ENCODE measurements at regions not wholly inside any gene's neighbourhood (a gene's known extent, or its start where the extent isn't known, plus 50 kb on each side); places are given as distances from the start of the nearest gene placed in this dataset.

DNA sequence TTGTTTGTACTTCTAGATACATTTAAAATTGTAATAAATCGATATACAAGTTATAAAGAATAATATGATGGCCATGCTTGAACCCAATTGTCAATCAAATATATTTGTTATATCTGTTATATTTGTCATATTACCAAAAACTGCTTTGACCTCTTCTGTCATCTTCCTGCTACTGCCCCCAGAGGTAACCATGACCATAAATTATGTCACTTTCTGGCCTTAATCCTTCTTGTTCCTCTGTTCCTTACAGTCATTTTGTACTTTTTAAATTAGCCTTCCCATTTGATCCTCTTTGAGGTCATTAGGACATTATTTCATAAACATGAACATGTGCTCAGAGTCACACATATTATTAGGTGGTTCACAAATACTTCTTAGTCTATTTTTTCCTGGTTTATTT lies 124.7 kb downstream of the HFE start:
- Mint-ChIP-seq H3K27me3 (ENCODE audit: unreplicated experiment) (peaks cover 7% of the 10 kb centered on the region), H3K4me1 (ENCODE audit: unreplicated experiment) (peaks cover 10% of the 10 kb centered on the region), H3K9me3 (ENCODE audit: unreplicated experiment) (no peaks in the 10 kb centered on the region), H3K4me3 (ENCODE audit: unreplicated experiment) (no peak overlapping the region), H3K27ac (ENCODE audit: unreplicated experiment) (no peak overlapping the region), H3K36me3 (ENCODE audit: low read depth, unreplicated experiment) (no peaks in the 10 kb centered on the region)
- TF ChIP-seq, protein P1, sequence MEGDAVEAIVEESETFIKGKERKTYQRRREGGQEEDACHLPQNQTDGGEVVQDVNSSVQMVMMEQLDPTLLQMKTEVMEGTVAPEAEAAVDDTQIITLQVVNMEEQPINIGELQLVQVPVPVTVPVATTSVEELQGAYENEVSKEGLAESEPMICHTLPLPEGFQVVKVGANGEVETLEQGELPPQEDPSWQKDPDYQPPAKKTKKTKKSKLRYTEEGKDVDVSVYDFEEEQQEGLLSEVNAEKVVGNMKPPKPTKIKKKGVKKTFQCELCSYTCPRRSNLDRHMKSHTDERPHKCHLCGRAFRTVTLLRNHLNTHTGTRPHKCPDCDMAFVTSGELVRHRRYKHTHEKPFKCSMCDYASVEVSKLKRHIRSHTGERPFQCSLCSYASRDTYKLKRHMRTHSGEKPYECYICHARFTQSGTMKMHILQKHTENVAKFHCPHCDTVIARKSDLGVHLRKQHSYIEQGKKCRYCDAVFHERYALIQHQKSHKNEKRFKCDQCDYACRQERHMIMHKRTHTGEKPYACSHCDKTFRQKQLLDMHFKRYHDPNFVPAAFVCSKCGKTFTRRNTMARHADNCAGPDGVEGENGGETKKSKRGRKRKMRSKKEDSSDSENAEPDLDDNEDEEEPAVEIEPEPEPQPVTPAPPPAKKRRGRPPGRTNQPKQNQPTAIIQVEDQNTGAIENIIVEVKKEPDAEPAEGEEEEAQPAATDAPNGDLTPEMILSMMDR (IDR thresholded peaks at IDR 0.05; ENCODE audit: unreplicated experiment), result no peak
- DNase-seq (ENCODE audit: low spot score), result no peak

DNA sequence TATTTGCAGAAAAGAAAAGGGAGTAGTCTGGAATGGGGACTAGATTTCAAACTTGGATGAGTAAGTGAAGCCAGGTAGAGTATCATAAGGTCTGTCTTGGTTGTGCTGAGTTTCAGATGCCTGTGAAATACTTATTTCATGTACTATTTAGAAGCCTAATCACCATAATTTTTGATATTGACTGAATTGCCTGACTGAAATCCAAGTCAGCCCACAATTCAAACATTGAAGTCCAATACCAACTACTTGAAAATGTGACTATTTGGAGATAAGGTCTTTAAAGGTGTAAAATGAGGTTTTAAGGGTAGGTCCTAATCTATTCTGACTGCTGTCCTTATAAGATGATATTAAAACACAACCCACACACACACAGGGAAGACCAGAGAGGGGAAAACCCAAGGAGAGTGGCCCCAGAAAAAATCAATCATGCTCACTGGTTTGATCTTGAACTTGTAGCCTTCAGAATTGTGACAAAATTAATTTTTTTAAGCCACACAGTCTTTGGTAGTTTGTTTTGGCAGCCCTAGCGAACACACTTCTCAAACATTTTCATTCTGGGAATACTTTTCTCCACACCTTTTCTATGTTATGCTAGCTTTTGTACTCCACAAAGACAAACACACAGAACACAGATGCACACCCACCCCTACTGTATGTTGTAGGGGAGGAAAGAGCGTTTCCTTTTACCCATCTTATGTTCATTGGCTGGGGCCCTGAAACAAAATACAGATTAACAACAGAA lies 126.3 kb downstream of the HFE start:
- TF ChIP-seq, protein P1 (IDR thresholded peaks at IDR 0.05; ENCODE audit: unreplicated experiment), result no peak
- peaks cover 7% of the 10 kb centered on the region for H3K4me1 Mint-ChIP-seq (ENCODE audit: unreplicated experiment)
- peak overlapping the region; percentile 57 for H3K4me3 Mint-ChIP-seq (ENCODE audit: unreplicated experiment)

DNA sequence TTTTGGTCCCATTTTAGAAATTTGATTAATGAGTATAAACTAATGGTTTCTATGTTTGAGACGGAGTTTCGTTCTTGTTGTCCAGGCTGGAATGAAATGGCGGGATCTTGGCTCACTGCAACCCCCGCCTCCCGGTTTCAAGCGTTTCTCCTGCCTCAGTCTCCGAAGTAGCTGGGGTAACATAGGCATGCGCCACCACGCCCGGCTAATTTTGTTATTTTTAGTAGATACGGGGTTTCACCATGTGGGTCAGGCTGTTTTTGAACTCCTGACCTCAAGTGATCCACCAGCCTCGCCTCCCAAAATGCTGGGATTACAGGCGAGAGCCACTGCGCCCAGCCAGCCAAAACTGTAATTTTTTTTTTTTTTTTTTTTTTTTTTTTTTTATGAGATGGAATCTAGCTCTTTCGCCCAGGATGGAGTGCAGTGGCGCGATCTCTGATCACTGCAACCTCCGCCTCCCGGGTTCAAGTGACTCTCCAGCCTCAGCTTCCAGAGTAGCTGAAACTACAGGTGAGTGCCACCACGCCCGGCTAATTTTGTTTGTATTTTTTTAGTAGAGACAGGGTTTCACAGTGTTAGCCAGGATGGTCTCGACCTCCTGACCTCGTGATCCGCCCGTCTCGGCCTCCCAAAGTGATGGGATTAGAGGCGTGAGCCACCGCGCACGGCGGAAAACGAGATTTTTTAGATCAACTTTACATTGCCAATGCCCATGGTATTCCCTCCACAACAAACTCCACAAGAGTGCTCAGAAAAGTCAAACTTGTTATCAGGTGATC lies 127.8 kb downstream of the HFE start:
- Mint-ChIP-seq H3K27ac (ENCODE audit: unreplicated experiment) (peak overlapping the region; percentile 64), H3K27me3 (ENCODE audit: unreplicated experiment) (peaks cover 7% of the 10 kb centered on the region), H3K4me1 (ENCODE audit: unreplicated experiment) (peaks cover 12% of the 10 kb centered on the region), H3K4me3 (ENCODE audit: unreplicated experiment) (peak overlapping the region; percentile 25), H3K9me3 (ENCODE audit: unreplicated experiment) (no peaks in the 10 kb centered on the region), H3K36me3 (ENCODE audit: low read depth, unreplicated experiment) (no peaks in the 10 kb centered on the region)
- TF ChIP-seq, protein P1 (IDR thresholded peaks at IDR 0.05; ENCODE audit: unreplicated experiment), result no peak
- no peak for DNase-seq (ENCODE audit: low spot score)

More for the DNA sequence above, 126.3 kb downstream of the HFE start:
- H3K27me3 Mint-ChIP-seq (ENCODE audit: unreplicated experiment), result peaks cover 7% of the 10 kb centered on the region
- H3K27ac Mint-ChIP-seq (ENCODE audit: unreplicated experiment), result no peak overlapping the region
- no peaks in the 10 kb centered on the region for H3K9me3 Mint-ChIP-seq (ENCODE audit: unreplicated experiment)
- H3K36me3 Mint-ChIP-seq (ENCODE audit: low read depth, unreplicated experiment), result no peaks in the 10 kb centered on the region
- DNase-seq (ENCODE audit: low spot score), result no peak

DNA sequence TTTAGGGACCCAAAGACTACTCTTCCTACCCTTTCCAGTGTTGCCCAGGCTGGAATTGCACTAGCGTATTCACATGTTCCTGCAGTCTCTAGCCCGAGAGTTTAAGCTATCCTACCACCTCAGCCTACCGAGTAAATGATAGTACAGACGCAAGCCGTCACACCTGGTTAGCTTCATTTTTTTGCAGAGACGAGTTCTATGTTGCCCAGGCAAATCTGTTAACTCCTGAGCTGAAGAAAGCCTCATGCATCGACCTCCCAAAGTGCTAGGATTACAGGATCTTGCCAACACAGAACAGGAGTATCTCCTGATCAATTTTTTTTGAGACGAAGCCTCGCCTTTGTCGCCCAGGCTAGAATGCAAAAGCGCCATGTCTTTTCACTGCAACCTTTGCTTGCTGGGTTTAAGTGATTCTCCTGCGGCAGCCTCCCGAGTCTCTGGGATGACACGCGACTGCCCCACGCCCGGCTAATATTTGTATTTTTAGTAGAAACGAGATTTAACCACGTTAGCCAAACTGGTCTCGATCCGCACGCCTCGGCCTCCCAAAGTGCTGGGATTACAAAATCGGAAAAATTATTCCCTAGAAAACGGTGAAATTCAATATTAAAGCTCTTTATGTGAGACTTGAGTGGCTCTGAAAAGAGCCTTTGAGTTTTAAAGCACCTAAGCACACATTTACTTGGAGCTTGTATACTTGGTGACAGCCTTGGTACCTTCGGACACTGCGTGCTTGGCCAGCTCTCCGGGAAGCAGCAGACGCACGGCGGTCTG lies 128.5 kb downstream of the HFE start:
- Mint-ChIP-seq H3K4me1 (ENCODE audit: unreplicated experiment) (peaks cover 18% of the 10 kb centered on the region), H3K9me3 (ENCODE audit: unreplicated experiment) (no peaks in the 10 kb centered on the region), H3K4me3 (ENCODE audit: unreplicated experiment) (no peak overlapping the region), H3K36me3 (ENCODE audit: low read depth, unreplicated experiment) (no peaks in the 10 kb centered on the region), H3K27me3 (ENCODE audit: unreplicated experiment) (peaks cover 7% of the 10 kb centered on the region), H3K27ac (ENCODE audit: unreplicated experiment) (no peak overlapping the region)
- DNase-seq (ENCODE audit: low spot score), result no peak
- TF ChIP-seq, protein P1 (IDR thresholded peaks at IDR 0.05; ENCODE audit: unreplicated experiment), result no peak
